Smooth muscle cell (in vitro differentiated cells): ENCODE measurements at regions not wholly inside any gene's neighbourhood (a gene's known extent, or its start where the extent isn't known, plus 50 kb on each side); places are given as distances from the start of the nearest gene placed in this dataset.

Experiments
- DNase-seq: peaks from one replicate; lab custom pipeline; 2025; ENCODE audit not compliant: unreplicated experiment; lab: John Stamatoyannopoulos, UW
- H2AFZ ChIP-seq: fragments of 200-600 bp; sonication (generic); 2 replicates; pipeline ENCODE4 v1.6.0; 2016; ENCODE audit warnings: antibody characterized with exemption, low read depth, mild to moderate bottlenecking
- H3F3A ChIP-seq: fragments of 200-600 bp; sonication (generic); 2 replicates; pipeline ENCODE4 v1.6.0; 2017; ENCODE audit warnings: antibody characterized with exemption, low read depth
- H3K27ac ChIP-seq: fragments of 200-600 bp; sonication (generic); 2 replicates; pipeline ENCODE4 v1.5.1; 2016; ENCODE audit warnings: low read depth, mild to moderate bottlenecking
- H3K27me3 ChIP-seq: fragments of 200-600 bp; sonication (generic); 2 replicates; pipeline ENCODE4 v1.6.1; 2016; ENCODE audit warnings: low read depth, mild to moderate bottlenecking
- H3K36me3 ChIP-seq: fragments of 200-600 bp; sonication (generic); 2 replicates; pipeline ENCODE4 v1.5.1; 2016; ENCODE audit warnings: low read depth
- H3K4me1 ChIP-seq: fragments of 200-600 bp; sonication (generic); 2 replicates; pipeline ENCODE4 v1.5.1; 2016; ENCODE audit warnings: low read depth
- H3K4me2 ChIP-seq: fragments of 200-600 bp; sonication (generic); 2 replicates; pipeline ENCODE4 v1.6.0; 2016; ENCODE audit warnings: mild to moderate bottlenecking
- H3K4me3 ChIP-seq: fragments of 200-600 bp; sonication (generic); 2 replicates; pipeline ENCODE4 v1.5.1; 2016; ENCODE audit warnings: mild to moderate bottlenecking
- H3K79me2 ChIP-seq: fragments of 200-600 bp; sonication (generic); 2 replicates; pipeline ENCODE4 v1.6.0; 2016; ENCODE audit warnings: low read depth, mild to moderate bottlenecking
- H3K9ac ChIP-seq: fragments of 200-600 bp; sonication (generic); 2 replicates; pipeline ENCODE4 v1.6.0; 2016; ENCODE audit warnings: low read depth
- H3K9me3 ChIP-seq: fragments of 200-600 bp; sonication (generic); replicated peaks from 2 replicates; pipeline ENCODE4 v1.5.1; 2016; ENCODE audit warnings: low read depth
- H4K20me1 ChIP-seq: fragments of 200-600 bp; sonication (generic); 2 replicates; pipeline ENCODE4 v1.6.0; 2016; ENCODE audit warnings: low read depth
- CTCF ChIP-seq: fragments of 200-600 bp; sonication (generic); IDR thresholded peaks from 2 replicates; pipeline ENCODE4 v1.5.1; 2017; ENCODE audit warnings: borderline replicate concordance, mild to moderate bottlenecking, antibody characterized with exemption; ENCODE audit not compliant: insufficient read depth, poor library complexity, severe bottlenecking
- WGBS: methylation state at CpG from one replicate; pipeline ENCODE4 v1.1.7; 2016; ENCODE audit warnings: low lambda C conversion rate; 5-methylcytosine and 5-hydroxymethylcytosine counted together

GRCh38 chr9:106745457-106745856 is 117.5 kb upstream of the ZNF462 start:
- no peak overlapping the region for H3K27ac ChIP-seq
- no peaks in the 10 kb centered on the region for H3K27me3 ChIP-seq
- H3K4me3 ChIP-seq = no peak overlapping the region
- no peak overlapping the region for H3K4me2 ChIP-seq
- DNase-seq = no peak
- TF ChIP-seq CTCF = no peak
- 85% methylated on average over 1 of the region's 1 CpG for WGBS
- no peaks in the 10 kb centered on the region for H3K36me3 ChIP-seq
- H3K79me2 ChIP-seq = no peaks in the 10 kb centered on the region
- peaks cover 7% of the 10 kb centered on the region for H3K4me1 ChIP-seq
- H3F3A ChIP-seq = no peaks in the 10 kb centered on the region
- no peaks in the 10 kb centered on the region for H3K9me3 ChIP-seq
- H3K9ac ChIP-seq = no peak overlapping the region
- no peak overlapping the region for H2AFZ ChIP-seq
- no peaks in the 10 kb centered on the region for H4K20me1 ChIP-seq

GRCh38 chr9:106745876-106746275 is 117.1 kb upstream of the ZNF462 start:
- Histone ChIP-seq H2AFZ (no peak overlapping the region), H3K27ac (no peak overlapping the region), H4K20me1 (no peaks in the 10 kb centered on the region), H3K9ac (no peak overlapping the region), H3K9me3 (no peaks in the 10 kb centered on the region), H3F3A (no peaks in the 10 kb centered on the region), H3K36me3 (no peaks in the 10 kb centered on the region), H3K4me2 (no peak overlapping the region), H3K79me2 (no peaks in the 10 kb centered on the region), H3K4me3 (no peak overlapping the region), H3K4me1 (peaks cover 7% of the 10 kb centered on the region), H3K27me3 (no peaks in the 10 kb centered on the region)
- no peak for TF ChIP-seq CTCF
- DNase-seq = no peak

- Histone ChIP-seq H2AFZ (no peak overlapping the region), H3K4me2 (peak overlapping the region; percentile 35), H3F3A (peaks cover 7% of the 10 kb centered on the region), H3K79me2 (no peaks in the 10 kb centered on the region), H3K27ac (peak overlapping the region; percentile 92), H3K9ac (no peak overlapping the region), H3K27me3 (no peaks in the 10 kb centered on the region), H3K36me3 (no peaks in the 10 kb centered on the region), H4K20me1 (no peaks in the 10 kb centered on the region), H3K4me1 (peaks cover 6% of the 10 kb centered on the region), H3K9me3 (no peaks in the 10 kb centered on the region), H3K4me3 (no peak overlapping the region)
- TF ChIP-seq CTCF = no peak
- 86% methylated on average over 5 of the region's 5 CpGs for whole genome bisulfite sequencing
- no peak for DNase-seq
These were observed 111.3 kb upstream of the ZNF462 start for GRCh38 chr9:106751681-106752080.

GRCh38 chr9:106752581-106752980 is 110.4 kb upstream of the ZNF462 start:
- peak overlapping the region; percentile 57 for H3K4me2 ChIP-seq
- no peaks in the 10 kb centered on the region for H4K20me1 ChIP-seq
- H3K4me1 ChIP-seq = peaks cover 6% of the 10 kb centered on the region
- H3K27me3 ChIP-seq = no peaks in the 10 kb centered on the region
- H3K4me3 ChIP-seq = no peak overlapping the region
- H3K36me3 ChIP-seq = no peaks in the 10 kb centered on the region
- H3F3A ChIP-seq = peaks cover 7% of the 10 kb centered on the region
- no peaks in the 10 kb centered on the region for H3K9me3 ChIP-seq
- H2AFZ ChIP-seq = no peak overlapping the region
- H3K27ac ChIP-seq = peak overlapping the region; percentile 92
- H3K9ac ChIP-seq = peak overlapping the region; percentile 66
- DNase-seq = no peak
- TF ChIP-seq CTCF = no peak
- no peaks in the 10 kb centered on the region for H3K79me2 ChIP-seq
- 25% methylated on average over 3 of the region's 3 CpGs for WGBS
